Stimulated activated CD8-positive, alpha-beta memory T cell treated with anti-CD3 and anti-CD28 coated beads, Interleukin-4, amount 100 ng/mL, for 1 hour (primary cell): ENCODE measurements at regions not wholly inside any gene's neighbourhood (a gene's known extent, or its start where the extent isn't known, plus 50 kb on each side); places are given as distances from the start of the nearest gene placed in this dataset.

Experiments
- DNase-seq, 2 donors: peaks; one replicate each; pipeline ENCODE4 v3.0.0-alpha.2; 2020; ENCODE audit warnings: low read depth in 2 of 2, low spot score in 1 of 2

GRCh38 chr2:168375195-168375798 is 80.8 kb upstream of the CERS6 start:
- no peak for DNase-seq

- peak; percentile 5 to 21 for DNase-seq
Measured at GRCh38 chr2:168378960-168379669, 77.0 kb upstream of the CERS6 start.

GRCh38 chr2:168380500-168380899 is 75.6 kb upstream of the CERS6 start:
- no peak for DNase-seq

GRCh38 chr2:168392024-168392423 is 64.0 kb upstream of the CERS6 start:
- DNase-seq = no peak

GRCh38 chr2:168392797-168393196 is 63.3 kb upstream of the CERS6 start:
- DNase-seq = no peak

GRCh38 chr2:168394262-168394661 is 61.8 kb upstream of the CERS6 start:
- no peak for DNase-seq

- no peak for DNase-seq
Measured at GRCh38 chr2:168396131-168396530, 59.9 kb upstream of the CERS6 start.

- DNase-seq = no peak
Measured at GRCh38 chr2:168397629-168398028, 58.4 kb upstream of the CERS6 start.

- DNase-seq = no peak
Measured at GRCh38 chr2:168401048-168401556, 55.0 kb upstream of the CERS6 start.

- no peak for DNase-seq
Measured at GRCh38 chr2:168401771-168402170, 54.3 kb upstream of the CERS6 start.

- no peak for DNase-seq
Measured at GRCh38 chr2:168402531-168402930, 53.5 kb upstream of the CERS6 start.

GRCh38 chr2:168403736-168404135 is 52.3 kb upstream of the CERS6 start:
- no peak for DNase-seq

- DNase-seq = no peak
Measured at GRCh38 chr2:168404764-168405163, 51.3 kb upstream of the CERS6 start.
